GM19238 (cell line): ENCODE measurements at regions not wholly inside any gene's neighbourhood (a gene's known extent, or its start where the extent isn't known, plus 50 kb on each side); places are given as distances from the start of the nearest gene placed in this dataset.
"Not testable (repeated sequence)": the region's sequence is repeated elsewhere in the genome, so short reads cannot be mapped to it uniquely, and the experiment has no call there.

Experiments
- DNase-seq: peaks from one replicate; pipeline ENCODE4 v3.0.0; 2011; ENCODE audit warnings: low spot score; ENCODE audit not compliant: insufficient read length

DNA sequence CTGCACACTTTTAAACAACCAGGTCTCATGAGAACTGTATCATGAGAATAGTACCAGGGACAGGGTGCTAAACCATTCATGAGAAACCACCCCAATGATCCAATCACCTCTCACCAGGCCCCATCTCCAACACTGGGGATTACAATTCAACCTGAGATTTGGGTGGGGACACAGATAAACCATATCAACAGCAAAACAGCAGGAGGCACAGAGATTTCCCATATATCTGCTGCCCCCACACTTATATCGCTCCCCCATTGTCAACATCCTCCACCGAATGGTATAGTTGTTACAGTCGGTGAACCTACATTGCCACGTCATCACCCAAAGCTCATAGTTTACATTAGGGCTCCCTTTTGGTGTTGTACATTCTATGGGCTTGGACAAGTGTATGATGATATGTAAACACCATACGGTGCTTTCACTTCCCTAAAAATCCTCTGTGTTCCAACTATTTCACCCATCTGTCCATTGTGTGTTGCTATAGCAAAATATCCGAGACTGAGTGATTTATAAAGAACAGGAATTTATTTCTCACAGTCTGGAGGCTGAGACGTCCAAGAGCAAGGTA is 224.8 kb downstream of the FAM43A start:
- DNase-seq: no peak

- DNase-seq: no peak
Observed at GRCh38 chr3:194913316-194913715, 227.6 kb downstream of the FAM43A start.

DNA sequence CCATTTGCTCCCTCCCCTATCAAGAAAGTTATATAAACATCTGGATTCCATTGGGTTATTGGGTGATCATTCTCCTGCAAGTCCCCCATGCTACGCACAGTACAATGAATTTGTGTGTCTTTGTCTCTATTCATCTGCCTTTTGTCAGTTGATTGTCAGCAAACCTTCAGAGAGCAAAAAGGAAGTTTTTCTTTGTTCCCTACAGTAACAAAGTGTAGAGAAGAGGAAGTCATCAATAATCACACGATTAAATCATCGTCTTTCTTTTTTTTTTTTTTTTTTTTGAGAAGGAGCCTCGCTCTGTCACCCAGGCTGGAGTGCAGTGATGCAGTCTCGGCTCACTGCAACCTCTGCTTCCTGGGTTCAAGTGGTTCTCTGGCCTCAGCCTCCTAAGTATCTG is 239.2 kb downstream of the FAM43A start:
- not testable (repeated sequence) for DNase-seq

DNA sequence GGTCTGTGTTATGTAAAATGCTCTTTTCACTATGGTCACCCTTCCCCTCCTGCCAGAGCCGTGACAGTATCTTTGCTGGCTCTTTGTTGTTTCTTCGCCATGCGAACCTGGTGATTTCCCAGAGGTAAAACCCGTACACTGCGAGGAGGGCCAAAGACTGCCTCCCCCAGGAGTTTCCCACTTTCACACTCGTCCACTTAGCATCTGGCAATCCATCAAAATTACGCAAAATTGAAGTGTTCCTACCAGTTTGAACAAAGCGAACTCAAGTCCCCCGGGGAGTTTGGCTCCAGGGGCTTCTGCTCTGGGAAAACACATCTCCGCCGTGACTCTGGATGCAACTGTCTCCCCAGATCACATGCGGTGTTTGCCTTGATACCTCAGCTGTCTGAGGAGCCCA is 239.9 kb downstream of the FAM43A start:
- DNase-seq: no peak

DNA sequence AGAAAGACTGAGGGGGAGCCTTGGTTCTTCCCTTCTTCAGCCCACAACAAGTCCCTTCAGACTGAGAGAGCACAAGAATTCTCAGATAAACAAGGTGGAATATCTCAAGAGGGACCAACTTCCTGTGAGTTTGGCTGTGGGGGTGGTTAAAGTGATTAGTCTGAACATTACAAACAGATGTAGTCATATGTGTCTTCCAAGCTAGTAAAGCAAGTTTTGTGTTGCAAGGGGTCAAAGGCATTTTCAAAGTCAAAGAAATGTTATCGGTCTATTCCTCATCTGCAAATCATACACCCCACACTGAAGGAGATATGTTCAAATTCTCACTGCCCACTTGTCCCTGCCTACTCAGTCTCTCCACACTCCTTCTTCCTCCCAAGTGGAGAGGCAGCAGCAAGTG is 242.5 kb downstream of the FAM43A start:
- no peak for DNase-seq

DNA sequence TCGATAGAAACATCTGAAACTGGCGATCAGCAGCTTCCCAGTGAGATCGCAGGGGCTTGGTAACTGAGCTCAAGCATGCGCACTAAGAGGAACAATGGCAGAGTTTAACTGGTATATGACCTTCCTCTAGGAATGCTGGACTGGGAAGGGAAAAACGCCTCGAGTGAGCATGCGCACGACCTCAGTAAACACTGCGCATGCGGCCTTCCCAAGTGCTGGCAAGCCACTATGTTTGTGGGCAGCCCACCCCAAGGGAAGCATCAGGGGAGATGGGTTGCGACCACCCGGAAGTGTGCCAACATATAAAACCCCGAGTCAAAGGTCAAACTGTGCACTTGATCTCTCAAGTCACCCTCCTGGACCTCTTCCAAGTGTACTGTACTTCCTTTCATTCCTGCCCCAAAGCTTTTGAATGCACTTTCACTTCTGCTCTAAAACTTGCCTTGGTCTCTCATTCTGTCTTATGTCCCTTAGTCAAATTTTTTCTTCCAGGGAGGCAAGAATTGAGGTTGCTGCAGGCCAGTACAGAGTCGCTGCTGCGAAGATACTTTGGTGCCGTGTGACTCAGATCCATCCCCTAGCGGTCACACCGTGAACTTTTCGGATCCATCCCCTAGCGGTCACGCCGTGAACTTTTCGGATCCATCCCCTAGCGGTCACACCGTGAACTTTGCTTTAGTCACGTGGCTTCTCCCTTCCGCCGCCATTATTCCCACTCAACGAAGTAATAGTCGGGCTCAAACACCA is 243.3 kb downstream of the FAM43A start:
- no peak for DNase-seq

- no peak for DNase-seq
Observed at GRCh38 chr3:194929578-194929960, 243.9 kb downstream of the FAM43A start.

DNA sequence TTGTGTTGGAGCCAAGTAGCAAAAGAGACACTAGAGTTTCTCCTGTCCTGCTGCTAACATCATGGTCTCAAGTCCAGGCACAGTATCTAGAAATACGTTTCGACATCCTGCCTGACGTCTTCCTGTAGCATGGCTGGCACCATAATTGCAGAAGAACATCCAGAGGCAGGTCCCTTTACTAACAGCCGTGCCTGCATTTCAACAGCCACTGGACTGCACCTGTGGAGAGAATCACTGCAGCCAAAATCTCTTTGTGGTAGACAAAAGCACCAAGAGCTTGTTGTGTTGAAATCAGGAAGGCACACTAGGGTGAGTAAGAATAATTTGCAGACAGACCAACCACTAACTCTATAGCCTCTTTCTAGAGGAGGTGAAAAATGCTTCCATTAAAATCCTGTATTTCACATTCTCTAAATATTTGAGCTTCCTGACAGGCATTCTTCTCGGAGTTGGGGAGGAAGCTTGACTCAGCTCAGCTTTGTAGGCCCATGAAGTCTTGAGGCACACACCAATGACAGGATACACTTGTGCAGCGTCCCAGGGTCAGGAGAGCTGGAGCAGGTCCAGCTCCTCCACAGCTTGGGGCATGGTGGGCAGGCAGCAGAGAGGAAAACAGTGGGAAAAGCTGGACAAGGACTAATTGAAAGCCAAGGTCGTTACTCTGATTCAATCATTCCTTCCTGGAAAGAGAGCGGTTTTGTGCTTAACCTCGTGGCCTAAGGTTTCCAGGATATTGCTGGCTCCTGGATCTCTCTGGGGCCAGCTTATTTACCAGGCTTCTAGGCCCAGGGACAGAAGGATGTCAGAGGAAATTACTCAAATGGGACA is 244.9 kb downstream of the FAM43A start:
- DNase-seq: no peak

GRCh38 chr3:194931347-194931746 is 245.7 kb downstream of the FAM43A start:
- DNase-seq: no peak

DNA sequence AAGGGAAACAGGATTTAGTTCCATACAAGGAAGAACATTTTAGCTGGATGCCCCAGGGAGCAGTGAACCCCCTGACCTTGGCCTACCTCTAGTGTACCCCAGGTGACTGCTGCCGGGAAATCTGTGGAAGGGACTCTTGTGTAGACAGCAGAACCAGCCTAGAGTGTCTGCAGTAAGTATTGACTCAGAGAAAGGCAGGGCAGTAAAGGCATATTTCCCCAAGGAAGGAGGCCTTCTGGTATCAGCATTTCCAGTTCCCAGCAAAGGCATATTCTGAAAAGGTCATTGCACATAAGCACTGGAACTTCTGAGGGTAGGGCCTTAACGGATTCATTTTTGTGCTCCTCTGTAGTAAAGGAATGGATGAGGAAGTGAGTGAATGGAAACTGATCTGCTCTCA is 246.2 kb downstream of the FAM43A start:
- no peak for DNase-seq

- DNase-seq: no peak
Observed at GRCh38 chr3:194933465-194933864, 247.8 kb downstream of the FAM43A start.

DNA sequence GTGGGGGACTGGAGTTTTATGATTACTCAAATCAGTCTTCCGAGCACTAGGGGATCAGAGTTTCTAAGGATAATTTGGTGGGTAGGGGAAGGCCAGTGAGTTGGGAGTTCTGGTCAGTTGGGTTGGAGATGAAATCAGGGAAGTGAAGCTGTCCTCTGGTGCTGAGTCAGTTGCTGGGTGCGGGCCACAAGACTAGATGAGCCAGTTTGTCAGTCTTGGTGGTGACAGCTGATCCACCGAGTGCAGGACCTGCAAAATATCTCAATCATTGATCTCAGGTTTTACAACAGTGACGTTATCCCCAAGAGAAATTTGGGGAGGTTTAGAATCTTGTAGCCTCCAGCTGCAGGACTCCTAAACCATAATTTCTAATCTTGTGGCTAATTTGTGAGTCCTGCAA is 249.4 kb downstream of the FAM43A start:
- DNase-seq: no peak

GRCh38 chr3:194935632-194936470 is 250.2 kb downstream of the FAM43A start:
- no peak for DNase-seq

DNA sequence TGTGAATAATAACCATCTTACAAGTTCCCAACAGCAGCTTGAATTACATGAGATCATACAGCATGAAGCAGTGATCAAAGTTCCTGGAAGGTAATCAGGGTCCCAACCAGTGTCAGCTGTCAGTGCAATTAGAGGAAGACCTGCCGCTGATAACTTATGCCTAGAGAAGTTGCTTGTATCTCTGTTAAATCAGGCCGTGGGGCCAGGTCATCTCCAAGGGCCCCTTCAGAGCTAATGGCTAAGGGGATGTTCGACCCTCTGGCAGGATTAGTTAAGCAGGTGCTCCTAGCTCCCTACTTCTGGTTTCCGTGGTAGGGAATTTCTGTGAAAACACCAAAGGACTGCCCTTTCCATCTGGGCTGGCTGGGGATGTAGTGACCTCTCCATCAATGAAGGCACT is 251.0 kb downstream of the FAM43A start:
- no peak for DNase-seq

GRCh38 chr3:194937144-194937543 is 251.5 kb downstream of the FAM43A start:
- DNase-seq: no peak

DNA sequence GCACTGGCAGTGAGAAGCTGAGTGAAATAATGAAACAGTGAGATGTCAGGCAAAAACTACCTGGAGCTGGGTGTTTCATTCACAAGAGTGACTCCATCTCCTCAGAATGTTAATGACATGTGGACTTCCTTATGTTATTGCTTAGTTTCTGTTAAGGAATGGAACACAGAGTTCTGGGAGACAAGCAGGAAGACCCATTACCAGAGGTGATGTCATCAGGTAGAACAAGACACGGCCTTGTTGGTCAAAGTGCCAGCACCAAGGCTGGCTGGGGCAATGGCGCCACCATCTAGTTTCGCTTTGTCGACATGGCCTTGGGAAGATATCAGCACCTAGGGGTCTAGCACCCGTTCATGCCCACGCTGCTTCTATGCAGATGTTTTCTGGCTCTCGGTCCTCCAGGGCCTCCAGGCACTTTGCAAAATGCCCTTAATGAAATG is 252.2 kb downstream of the FAM43A start:
- no peak for DNase-seq

DNA sequence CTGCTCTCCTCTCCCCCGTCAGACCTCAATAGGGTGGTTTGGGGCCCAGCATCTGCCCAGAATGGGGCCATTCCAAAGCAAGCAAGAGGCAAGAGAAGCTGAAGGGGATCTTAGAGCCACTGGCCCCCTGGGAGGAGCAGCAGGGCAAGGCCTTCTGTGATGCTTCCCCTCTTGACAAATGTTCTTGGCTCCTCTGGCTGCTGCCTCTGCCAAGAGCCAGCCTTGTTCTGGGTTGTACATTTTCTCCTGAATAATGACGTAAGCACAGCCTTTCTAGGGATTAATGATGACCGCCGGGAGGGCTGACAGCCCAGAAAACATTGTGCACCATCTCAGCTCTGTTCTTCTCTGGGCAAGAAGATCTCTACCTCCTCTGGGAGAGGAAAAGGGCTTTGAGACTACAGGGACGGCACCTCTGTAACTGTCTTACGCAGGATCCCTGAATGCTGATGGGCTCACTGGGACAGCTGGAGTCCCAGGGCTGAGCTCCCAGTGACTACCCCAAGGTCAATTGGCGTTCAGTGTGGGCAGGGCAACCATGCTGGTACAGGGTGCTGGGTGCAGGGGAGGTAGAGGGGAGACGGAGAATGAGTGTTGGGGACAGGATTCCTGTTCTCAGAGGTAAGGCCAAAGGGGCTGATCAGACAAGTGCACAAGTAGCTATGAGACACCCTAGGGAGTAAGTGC is 253.3 kb downstream of the FAM43A start:
- no peak for DNase-seq

DNA sequence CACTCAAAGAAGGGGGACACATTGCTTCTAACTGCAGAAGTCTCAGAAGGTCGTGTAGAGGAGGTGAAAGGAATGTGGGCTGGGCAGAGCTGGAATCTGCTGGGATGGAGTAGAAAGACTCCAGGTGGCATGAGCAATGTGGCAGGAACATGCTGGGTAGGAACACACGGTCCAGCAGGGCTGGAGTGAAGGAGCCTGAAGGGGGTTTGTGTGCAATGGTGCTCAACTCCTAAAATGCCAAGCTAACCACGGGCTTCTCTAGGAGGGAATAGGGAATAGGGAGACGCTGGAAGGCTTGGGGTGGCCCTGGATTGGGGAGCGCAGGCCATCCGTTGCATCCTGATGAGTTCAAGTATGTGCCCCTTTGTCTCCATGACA is 253.8 kb downstream of the FAM43A start:
- DNase-seq: no peak

DNA sequence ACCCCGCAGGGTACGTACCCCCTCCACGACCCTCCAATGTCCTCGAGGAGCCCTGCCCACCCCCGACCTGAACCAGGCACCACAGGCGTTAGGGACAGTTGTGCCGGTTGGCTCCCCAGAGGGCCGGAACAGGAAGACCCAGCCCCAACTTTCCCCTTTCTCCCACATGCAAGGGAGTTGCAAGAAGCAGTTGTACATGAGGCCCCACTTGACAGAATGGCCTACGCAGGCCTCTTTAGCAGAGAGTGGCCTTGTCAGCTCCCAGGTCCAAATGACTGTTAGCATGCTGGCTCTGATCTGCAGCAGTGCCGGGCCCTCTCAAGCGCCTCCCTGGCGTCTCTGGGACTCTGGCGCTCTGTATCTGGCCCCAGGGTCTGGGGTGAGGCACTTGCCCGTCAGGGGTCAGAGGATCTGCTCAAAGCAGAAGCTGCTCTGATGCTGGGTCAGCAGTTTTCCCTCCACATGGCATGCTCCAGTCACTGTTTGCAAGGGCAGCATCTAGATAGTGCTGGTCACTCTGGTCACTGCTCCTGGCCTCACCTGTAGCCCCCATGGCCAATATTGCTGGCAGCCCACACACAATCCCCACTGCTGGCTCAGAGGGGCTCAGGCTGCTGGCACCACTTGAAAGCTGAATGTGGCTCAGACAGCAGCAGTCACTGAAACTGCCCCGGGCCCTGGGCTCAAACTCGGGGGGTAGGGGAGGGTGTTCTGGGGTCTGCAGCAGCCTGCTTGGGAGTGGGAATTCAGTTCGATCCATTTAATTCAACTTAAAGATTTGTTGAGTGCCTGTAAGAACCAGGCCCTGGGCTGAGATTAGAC is 254.5 kb downstream of the FAM43A start:
- DNase-seq: no peak

- no peak for DNase-seq
Observed at GRCh38 chr3:194941360-194941955, 255.8 kb downstream of the FAM43A start.
